ENCODE measurements at regions not wholly inside any gene's neighbourhood (a gene's known extent, or its start where the extent isn't known, plus 50 kb on each side); places are given as distances from the start of the nearest gene placed in this dataset.

GRCh38 chr12:69105101-69105962 lies 134.0 kb upstream of the CPSF6 start:
- no peak for DNase-seq (ENCODE audit: low read depth in 1 of 2, low spot score in 1 of 2)
- TF ChIP-seq SPI1 (IDR thresholded peaks at IDR 0.05; ENCODE audit: borderline replicate concordance, low read depth) (no peak), POLR2AphosphoS5 (IDR thresholded peaks at IDR 0.05; ENCODE audit: low read depth) (no peak), REST (IDR thresholded peaks at IDR 0.05; ENCODE audit: insufficient replicate concordance, low read depth) (no peak), GABPA (IDR thresholded peaks at IDR 0.05; ENCODE audit: low read depth) (no peak)
- TF ChIP-seq, protein P1, sequence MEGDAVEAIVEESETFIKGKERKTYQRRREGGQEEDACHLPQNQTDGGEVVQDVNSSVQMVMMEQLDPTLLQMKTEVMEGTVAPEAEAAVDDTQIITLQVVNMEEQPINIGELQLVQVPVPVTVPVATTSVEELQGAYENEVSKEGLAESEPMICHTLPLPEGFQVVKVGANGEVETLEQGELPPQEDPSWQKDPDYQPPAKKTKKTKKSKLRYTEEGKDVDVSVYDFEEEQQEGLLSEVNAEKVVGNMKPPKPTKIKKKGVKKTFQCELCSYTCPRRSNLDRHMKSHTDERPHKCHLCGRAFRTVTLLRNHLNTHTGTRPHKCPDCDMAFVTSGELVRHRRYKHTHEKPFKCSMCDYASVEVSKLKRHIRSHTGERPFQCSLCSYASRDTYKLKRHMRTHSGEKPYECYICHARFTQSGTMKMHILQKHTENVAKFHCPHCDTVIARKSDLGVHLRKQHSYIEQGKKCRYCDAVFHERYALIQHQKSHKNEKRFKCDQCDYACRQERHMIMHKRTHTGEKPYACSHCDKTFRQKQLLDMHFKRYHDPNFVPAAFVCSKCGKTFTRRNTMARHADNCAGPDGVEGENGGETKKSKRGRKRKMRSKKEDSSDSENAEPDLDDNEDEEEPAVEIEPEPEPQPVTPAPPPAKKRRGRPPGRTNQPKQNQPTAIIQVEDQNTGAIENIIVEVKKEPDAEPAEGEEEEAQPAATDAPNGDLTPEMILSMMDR (IDR thresholded peaks at IDR 0.05; ENCODE audit: insufficient read depth, low read length), result no peak
- no peak overlapping the region for H3K27ac ChIP-seq (replicated peaks)
- no peak overlapping the region for H3K4me3 ChIP-seq (replicated peaks; ENCODE audit: insufficient read depth, low read length)
- H3K27me3 ChIP-seq (ENCODE audit: insufficient read depth, poor library complexity, severe bottlenecking), result no peaks in the 10 kb centered on the region

DNA sequence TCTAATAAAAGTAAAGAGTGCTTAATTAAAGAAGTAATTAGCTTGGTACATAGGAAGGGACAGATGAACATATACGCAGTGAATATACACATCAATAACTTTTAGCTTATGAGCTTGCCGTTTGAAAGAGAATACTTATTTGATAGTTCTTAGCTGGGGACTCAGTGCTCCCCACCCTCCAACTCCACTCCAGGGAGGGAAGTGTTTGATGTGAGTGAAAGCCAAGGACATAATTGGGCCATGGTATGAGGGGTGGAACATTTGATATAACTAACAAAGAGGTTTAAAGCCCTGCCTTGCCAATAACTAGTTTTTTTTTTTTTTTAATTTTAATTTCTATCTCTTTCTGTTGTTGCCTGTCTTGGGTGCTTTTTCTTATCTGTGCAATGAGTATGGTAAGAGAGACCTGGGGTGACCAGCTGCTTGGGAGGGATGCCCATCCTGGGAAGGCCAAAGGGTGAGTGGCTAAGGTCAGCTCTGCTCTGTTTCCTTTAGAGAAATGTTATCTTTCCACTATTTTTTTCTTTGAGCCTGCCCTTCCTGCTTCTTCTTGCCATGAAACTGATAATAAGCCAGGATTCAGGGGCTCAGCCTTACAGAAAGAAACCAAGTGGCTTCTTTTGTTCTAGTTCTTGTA lies 132.8 kb upstream of the CPSF6 start:
- DNase-seq (ENCODE audit: low read depth in 1 of 2, low spot score in 1 of 2), result no peak
- TF ChIP-seq SPI1 (IDR thresholded peaks at IDR 0.05; ENCODE audit: borderline replicate concordance, low read depth), result no peak
- no peak for TF ChIP-seq POLR2AphosphoS5 (IDR thresholded peaks at IDR 0.05; ENCODE audit: low read depth)
- no peak for TF ChIP-seq GABPA (IDR thresholded peaks at IDR 0.05; ENCODE audit: low read depth)
- TF ChIP-seq REST (IDR thresholded peaks at IDR 0.05; ENCODE audit: insufficient replicate concordance, low read depth), result no peak
- TF ChIP-seq, protein P1 (IDR thresholded peaks at IDR 0.05; ENCODE audit: insufficient read depth, low read length), result no peak
- no peak overlapping the region for H3K4me3 ChIP-seq (replicated peaks; ENCODE audit: insufficient read depth, low read length)
- H3K27me3 ChIP-seq (ENCODE audit: insufficient read depth, poor library complexity, severe bottlenecking), result no peaks in the 10 kb centered on the region
- no peak overlapping the region for H3K27ac ChIP-seq (replicated peaks)

DNA sequence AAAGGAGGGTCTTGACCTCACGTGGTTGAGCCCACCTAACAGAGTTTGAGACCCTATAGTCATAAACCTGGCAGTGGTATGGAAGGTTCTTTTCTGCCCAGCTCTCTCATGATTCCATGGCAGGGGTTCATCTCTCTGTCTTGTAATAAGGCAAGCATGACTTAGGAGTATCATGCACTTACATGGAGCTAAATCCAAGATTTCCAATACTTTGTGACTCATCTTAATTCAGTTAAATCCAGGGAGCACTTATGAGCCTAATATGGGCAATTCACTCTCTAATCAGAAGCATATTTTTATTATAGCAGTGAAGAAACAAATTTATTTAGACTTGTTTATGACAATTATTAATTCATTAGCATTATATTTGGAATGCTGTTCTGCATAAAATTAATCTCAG lies 131.8 kb upstream of the CPSF6 start:
- TF ChIP-seq REST (IDR thresholded peaks at IDR 0.05; ENCODE audit: insufficient replicate concordance, low read depth), result no peak
- TF ChIP-seq SPI1 (IDR thresholded peaks at IDR 0.05; ENCODE audit: borderline replicate concordance, low read depth), result no peak
- TF ChIP-seq POLR2AphosphoS5 (IDR thresholded peaks at IDR 0.05; ENCODE audit: low read depth), result no peak
- H3K4me3 ChIP-seq (replicated peaks; ENCODE audit: insufficient read depth, low read length), result no peak overlapping the region
- H3K27ac ChIP-seq (replicated peaks), result no peak overlapping the region
- no peak for DNase-seq (ENCODE audit: low read depth in 1 of 2, low spot score in 1 of 2)
- no peaks in the 10 kb centered on the region for H3K27me3 ChIP-seq (ENCODE audit: insufficient read depth, poor library complexity, severe bottlenecking)
